ENCODE measurements at regions not wholly inside any gene's neighbourhood (a gene's known extent, or its start where the extent isn't known, plus 50 kb on each side); places are given as distances from the start of the nearest gene placed in this dataset.

- Histone ChIP-seq H3K9me2 (ENCODE audit: insufficient read depth) (0 out of 2 replicates have a peak, but pooled peaks cover 6% of the 10 kb centered on the region), H3K4me3 (no peak overlapping the region), H3K4me1 (ENCODE audit: insufficient read depth) (no peaks in the 10 kb centered on the region), H3K36me3 (ENCODE audit: insufficient read depth) (no peaks in the 10 kb centered on the region), H3K27ac (ENCODE audit: low read depth) (no peak overlapping the region), H4K20me1 (replicated peaks; ENCODE audit: insufficient read depth) (no peaks in the 10 kb centered on the region), H3K27me3 (ENCODE audit: insufficient read depth) (no peaks in the 10 kb centered on the region), H2AFZ (no peak overlapping the region), H3F3A (replicated peaks; ENCODE audit: low read depth) (no peaks in the 10 kb centered on the region), H3K79me2 (replicated peaks; ENCODE audit: insufficient read depth) (no peaks in the 10 kb centered on the region), H3K4me2 (no peak overlapping the region)
- peaks cover 10% of the 10 kb centered on the region for H3K4me1 Mint-ChIP-seq
- H3K27ac Mint-ChIP-seq: no peak overlapping the region
- peaks cover 15% of the 10 kb centered on the region for H3K36me3 Mint-ChIP-seq (ENCODE audit: low read depth)
- TF ChIP-seq CTCF (conservative IDR thresholded peaks at IDR 0.05; ENCODE audit: low read depth in 2 of 2) (no peak), CREB1 (CRISPR knock-in tag; IDR thresholded peaks at IDR 0.05; ENCODE audit: low read depth) (no peak), JUNB (IDR thresholded peaks at IDR 0.05; ENCODE audit: unreplicated experiment) (no peak), POLR2AphosphoS5 (IDR thresholded peaks at IDR 0.05; ENCODE audit: low read depth) (no peak), NANOG (IDR thresholded peaks at IDR 0.05; ENCODE audit: borderline replicate concordance) (no peak), ZNF114 (CRISPR knock-in tag; IDR thresholded peaks at IDR 0.05) (no peak), ZNF462 (CRISPR knock-in tag; IDR thresholded peaks at IDR 0.05) (no peak), EZH2 (IDR thresholded peaks at IDR 0.05; ENCODE audit: low read depth, unreplicated experiment) (no peak), STAT1 (IDR thresholded peaks at IDR 0.05; ENCODE audit: unreplicated experiment) (no peak), ZNF331 (CRISPR knock-in tag; IDR thresholded peaks at IDR 0.05; ENCODE audit: low read depth) (no peak), ETS1 (IDR thresholded peaks at IDR 0.05) (no peak), EZH2phosphoT487 (IDR thresholded peaks at IDR 0.05; ENCODE audit: unreplicated experiment) (no peak), REST (IDR thresholded peaks at IDR 0.05; ENCODE audit: unreplicated experiment) (no peak)
- peaks cover 16% of the 10 kb centered on the region for H3K9me3 Mint-ChIP-seq
- DNase-seq (ENCODE audit: low spot score) (no peak), ATAC-seq (no peak)
- H3K27me3 Mint-ChIP-seq (ENCODE audit: insufficient read depth, low read depth, poor library complexity): peaks cover 6% of the 10 kb centered on the region
- H3K4me3 Mint-ChIP-seq: no peak overlapping the region; the same call in 2 of the 3 replicates
Observed at GRCh38 chr6:167669870-167670802, 156.6 kb upstream of the AFDN start.
